Activated naive CD8-positive, alpha-beta T cell (primary cell): ENCODE measurements at regions not wholly inside any gene's neighbourhood (a gene's known extent, or its start where the extent isn't known, plus 50 kb on each side); places are given as distances from the start of the nearest gene placed in this dataset.

Source experiments
- H3K27ac Mint-ChIP-seq: one replicate; pipeline ENCODE4 v1.8.0; 2021; ENCODE audit warnings: mixed read lengths
- H3K27me3 Mint-ChIP-seq: one replicate; pipeline ENCODE4 v1.8.0; 2021; ENCODE audit warnings: mixed read lengths
- H3K36me3 Mint-ChIP-seq: one replicate; pipeline ENCODE4 v1.8.0; 2021; ENCODE audit warnings: mixed read lengths
- H3K4me1 Mint-ChIP-seq: one replicate; pipeline ENCODE4 v1.8.0; 2021; ENCODE audit warnings: low read depth, mixed read lengths
- H3K4me3 Mint-ChIP-seq: one replicate; pipeline ENCODE4 v1.8.0; 2021; ENCODE audit warnings: mild to moderate bottlenecking, mixed read lengths
- H3K9me3 Mint-ChIP-seq: one replicate; pipeline ENCODE4 v1.8.0; 2021; ENCODE audit warnings: low read depth, mixed read lengths

DNA sequence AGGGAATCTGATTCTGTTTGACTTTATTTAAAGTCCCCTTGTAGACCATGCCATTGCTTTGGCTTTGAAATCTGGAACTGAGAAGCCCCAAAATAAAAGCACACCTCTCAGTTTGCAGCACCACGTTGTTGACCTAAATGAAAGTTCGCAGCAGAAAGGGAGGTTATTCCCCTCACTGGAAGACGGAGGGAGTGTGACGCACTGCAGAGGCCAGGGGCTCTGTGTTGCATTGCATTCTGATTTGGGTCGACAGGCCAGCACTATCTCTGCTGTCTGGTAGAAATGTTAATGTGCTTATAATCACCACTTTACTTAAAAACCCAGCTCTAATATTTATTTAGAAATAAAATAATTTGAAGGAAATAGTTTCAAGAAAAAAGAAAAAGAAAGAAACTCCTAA, 675.2 kb upstream of the NR5A2 start:
- H3K27me3 Mint-ChIP-seq, result peaks cover 7% of the 10 kb centered on the region
- peaks cover 11% of the 10 kb centered on the region for H3K9me3 Mint-ChIP-seq
- no peaks in the 10 kb centered on the region for H3K36me3 Mint-ChIP-seq
- H3K4me3 Mint-ChIP-seq, result no peak overlapping the region
- H3K27ac Mint-ChIP-seq, result no peak overlapping the region
- no peaks in the 10 kb centered on the region for H3K4me1 Mint-ChIP-seq

DNA sequence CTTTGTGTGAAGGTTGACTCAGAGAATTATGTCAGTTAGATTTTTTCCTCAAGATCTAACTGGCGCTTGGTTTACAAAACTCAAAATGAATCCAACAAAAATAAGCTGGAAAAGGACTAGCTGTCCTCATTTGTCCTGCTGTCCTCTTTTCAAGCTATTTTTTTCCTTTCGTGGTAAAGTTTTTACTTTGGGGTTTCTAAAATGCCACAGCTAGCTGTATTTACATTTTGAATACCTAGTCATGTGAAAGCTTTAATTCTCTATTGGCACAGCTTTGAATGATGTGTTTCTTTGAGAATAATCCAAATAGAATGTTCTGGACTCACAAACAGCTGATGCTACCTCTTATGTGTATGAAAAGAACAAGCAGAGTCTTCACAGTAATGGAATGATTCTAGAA, 673.6 kb upstream of the NR5A2 start:
- H3K4me3 Mint-ChIP-seq, result no peak overlapping the region
- peaks cover 7% of the 10 kb centered on the region for H3K27me3 Mint-ChIP-seq
- H3K9me3 Mint-ChIP-seq, result peaks cover 9% of the 10 kb centered on the region
- no peak overlapping the region for H3K27ac Mint-ChIP-seq
- H3K4me1 Mint-ChIP-seq, result no peaks in the 10 kb centered on the region
- H3K36me3 Mint-ChIP-seq, result no peaks in the 10 kb centered on the region

DNA sequence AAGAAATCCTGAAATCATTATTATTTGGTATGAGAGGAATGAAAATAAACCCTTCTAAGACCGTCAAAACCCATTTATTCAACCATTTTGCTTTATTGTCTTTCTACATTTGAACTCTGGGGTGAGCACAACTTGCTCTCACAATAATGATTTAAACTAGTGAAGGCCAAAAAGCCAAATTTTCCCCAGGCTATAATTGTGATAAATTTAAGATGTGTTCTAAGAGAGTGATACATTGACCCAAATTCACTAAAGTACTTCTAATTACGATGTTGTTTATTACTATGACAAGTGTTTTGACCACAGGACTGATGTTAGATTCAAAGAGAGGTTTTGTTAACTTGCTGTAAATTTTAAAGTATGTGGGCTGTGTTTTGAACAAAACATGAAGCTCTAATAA, 670.9 kb upstream of the NR5A2 start:
- Mint-ChIP-seq H3K36me3 (no peaks in the 10 kb centered on the region), H3K9me3 (peaks cover 7% of the 10 kb centered on the region), H3K27ac (no peak overlapping the region), H3K4me3 (no peak overlapping the region), H3K4me1 (no peaks in the 10 kb centered on the region), H3K27me3 (peaks cover 6% of the 10 kb centered on the region)

DNA sequence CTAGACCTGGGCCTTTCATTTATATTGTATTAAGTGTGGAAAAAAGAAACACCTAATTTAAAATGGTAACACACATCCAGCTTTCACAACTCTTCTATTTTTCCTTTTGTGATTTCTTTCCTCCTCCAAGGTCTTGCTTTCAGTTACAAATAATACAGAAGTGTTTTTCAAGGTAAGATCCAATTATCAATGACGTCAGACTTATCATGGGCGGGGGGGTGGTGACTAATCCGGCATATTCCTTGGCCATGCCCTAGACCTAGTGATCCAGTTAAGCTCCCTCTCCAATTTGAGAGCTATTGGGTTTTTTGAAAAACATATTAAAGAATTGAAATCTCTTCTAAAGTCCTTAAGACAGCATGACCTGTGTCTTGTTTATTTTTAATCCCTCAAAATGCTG, 669.9 kb upstream of the NR5A2 start:
- Mint-ChIP-seq H3K27ac (no peak overlapping the region), H3K4me1 (no peaks in the 10 kb centered on the region), H3K36me3 (no peaks in the 10 kb centered on the region), H3K9me3 (peaks cover 7% of the 10 kb centered on the region), H3K27me3 (peaks cover 6% of the 10 kb centered on the region), H3K4me3 (no peak overlapping the region)

DNA sequence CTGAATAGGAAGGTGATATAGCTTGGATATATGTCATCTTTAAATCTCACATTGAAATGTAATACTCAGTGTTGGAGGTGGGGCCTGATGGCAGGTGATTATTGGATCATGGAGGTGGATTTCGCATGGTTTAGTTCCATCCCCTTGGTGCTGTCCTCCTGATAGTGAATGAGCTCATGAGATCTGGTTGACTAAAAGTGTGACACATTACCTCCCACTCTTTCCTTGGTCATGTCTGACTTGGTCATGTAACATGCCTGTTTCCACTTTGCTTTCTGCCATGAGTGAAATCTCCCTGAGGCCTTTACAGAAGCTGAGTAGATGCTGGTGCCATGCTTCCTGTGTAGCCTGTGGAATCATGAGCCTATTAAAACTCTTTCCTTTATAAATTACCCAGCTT, 664.5 kb upstream of the NR5A2 start:
- no peak overlapping the region for H3K4me3 Mint-ChIP-seq
- peaks cover 1% of the 10 kb centered on the region for H3K27me3 Mint-ChIP-seq
- H3K36me3 Mint-ChIP-seq, result no peaks in the 10 kb centered on the region
- no peaks in the 10 kb centered on the region for H3K4me1 Mint-ChIP-seq
- no peaks in the 10 kb centered on the region for H3K9me3 Mint-ChIP-seq
- H3K27ac Mint-ChIP-seq, result no peak overlapping the region

DNA sequence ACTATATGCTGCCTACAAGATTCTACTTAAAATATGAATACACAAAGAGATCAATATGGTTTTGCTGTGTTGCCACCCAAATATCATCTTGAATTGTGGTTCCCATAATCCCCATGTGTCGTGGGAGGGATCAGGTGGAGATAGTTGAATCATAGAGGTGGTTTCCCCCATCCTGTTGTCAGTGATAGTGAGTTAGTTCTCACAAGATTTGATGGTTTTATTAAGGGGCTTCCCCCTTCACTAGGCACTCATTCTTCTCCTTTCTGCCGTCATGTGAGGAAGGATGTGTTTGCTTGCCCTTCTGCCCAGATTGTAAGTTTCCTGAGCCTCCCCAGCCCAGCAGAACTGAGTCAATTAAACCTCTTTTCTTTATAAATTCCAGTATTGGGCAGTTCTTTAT, 654.4 kb upstream of the NR5A2 start:
- Mint-ChIP-seq H3K27ac (no peak overlapping the region), H3K4me3 (no peak overlapping the region), H3K4me1 (no peaks in the 10 kb centered on the region), H3K9me3 (peaks cover 5% of the 10 kb centered on the region), H3K36me3 (no peaks in the 10 kb centered on the region), H3K27me3 (peaks cover 3% of the 10 kb centered on the region)

DNA sequence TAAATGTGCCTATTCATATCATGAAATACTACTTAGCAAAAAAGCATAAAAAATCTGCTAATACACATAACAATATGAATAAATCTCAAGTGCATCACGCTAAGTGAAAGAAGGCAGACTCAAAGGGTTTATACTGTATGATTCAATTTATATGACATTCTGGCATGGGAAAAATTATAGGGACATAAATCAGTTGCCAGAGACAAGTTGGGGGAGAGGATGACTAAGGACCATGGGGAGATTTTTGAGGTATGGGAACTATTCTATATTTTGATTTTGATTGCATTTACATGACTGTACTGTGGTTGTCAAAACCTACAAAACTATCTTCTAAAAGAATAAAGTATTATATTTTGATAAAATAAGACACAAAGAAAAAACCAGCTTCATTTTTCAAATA, 650.3 kb upstream of the NR5A2 start:
- no peaks in the 10 kb centered on the region for H3K9me3 Mint-ChIP-seq
- H3K27ac Mint-ChIP-seq, result no peak overlapping the region
- no peaks in the 10 kb centered on the region for H3K4me1 Mint-ChIP-seq
- H3K36me3 Mint-ChIP-seq, result no peaks in the 10 kb centered on the region
- no peak overlapping the region for H3K4me3 Mint-ChIP-seq
- peaks cover 3% of the 10 kb centered on the region for H3K27me3 Mint-ChIP-seq

DNA sequence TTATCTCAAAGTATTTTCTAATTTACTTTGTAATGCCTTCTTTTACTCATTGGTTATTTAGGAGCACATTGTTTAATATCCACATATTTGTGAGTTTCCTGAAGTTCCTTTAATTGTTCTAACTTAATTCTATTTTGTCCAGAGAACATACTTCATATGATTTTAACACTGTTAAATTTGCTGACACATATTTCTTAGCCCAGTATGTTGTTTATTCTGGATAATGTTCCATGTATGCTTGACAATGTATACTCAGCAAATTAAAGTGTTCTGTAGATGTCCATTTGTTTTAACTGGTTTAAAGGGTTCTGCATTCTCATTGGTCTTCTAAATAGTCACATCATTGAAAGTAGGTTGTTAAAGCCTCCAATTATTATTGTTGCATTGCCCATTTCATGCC, 643.7 kb upstream of the NR5A2 start:
- H3K27me3 Mint-ChIP-seq, result peaks cover 4% of the 10 kb centered on the region
- H3K9me3 Mint-ChIP-seq, result no peaks in the 10 kb centered on the region
- no peaks in the 10 kb centered on the region for H3K36me3 Mint-ChIP-seq
- H3K27ac Mint-ChIP-seq, result no peak overlapping the region
- H3K4me1 Mint-ChIP-seq, result no peaks in the 10 kb centered on the region
- no peak overlapping the region for H3K4me3 Mint-ChIP-seq

DNA sequence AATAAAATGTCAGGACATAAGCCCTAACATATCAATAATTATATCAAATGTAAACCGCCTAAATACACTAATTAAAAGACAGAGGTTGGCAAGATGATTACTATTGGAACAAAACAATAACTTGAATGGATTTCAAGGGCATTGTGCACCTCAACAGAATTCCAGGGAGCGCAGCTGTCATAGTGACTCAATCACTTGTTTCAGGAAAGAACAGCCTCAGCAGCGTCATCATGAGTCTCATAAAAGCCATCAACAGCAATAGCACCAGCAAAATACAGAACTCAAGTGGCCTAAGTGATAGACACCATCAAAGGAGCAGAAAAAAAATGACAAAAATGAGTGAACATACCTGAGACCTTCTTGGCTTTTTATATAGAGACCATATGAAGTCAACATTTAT, 632.7 kb upstream of the NR5A2 start:
- Mint-ChIP-seq H3K4me1 (no peaks in the 10 kb centered on the region), H3K27ac (no peak overlapping the region), H3K27me3 (peaks cover 4% of the 10 kb centered on the region), H3K4me3 (no peak overlapping the region), H3K36me3 (no peaks in the 10 kb centered on the region), H3K9me3 (no peaks in the 10 kb centered on the region)

DNA sequence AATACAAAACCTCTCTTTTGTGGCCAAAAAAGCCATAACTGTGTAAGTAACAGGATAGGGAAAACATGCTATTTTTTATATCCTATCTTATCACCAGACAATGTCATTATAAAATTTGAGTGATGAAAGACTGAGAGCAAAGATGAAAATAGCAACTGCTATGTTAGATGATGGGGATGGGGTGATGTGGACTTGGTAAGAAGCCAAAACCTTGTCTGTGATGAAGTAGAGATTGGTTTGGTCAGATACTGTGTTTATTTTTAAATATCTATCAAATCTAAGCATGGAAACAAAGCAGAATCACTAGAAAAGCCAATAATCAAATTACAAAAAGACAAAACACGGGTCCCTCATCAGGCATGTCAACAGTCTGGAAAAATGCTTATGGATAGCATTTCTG, 631.1 kb upstream of the NR5A2 start:
- peaks cover 3% of the 10 kb centered on the region for H3K4me1 Mint-ChIP-seq
- H3K9me3 Mint-ChIP-seq, result no peaks in the 10 kb centered on the region
- H3K4me3 Mint-ChIP-seq, result no peak overlapping the region
- peaks cover 4% of the 10 kb centered on the region for H3K27me3 Mint-ChIP-seq
- H3K27ac Mint-ChIP-seq, result no peak overlapping the region
- H3K36me3 Mint-ChIP-seq, result no peaks in the 10 kb centered on the region

DNA sequence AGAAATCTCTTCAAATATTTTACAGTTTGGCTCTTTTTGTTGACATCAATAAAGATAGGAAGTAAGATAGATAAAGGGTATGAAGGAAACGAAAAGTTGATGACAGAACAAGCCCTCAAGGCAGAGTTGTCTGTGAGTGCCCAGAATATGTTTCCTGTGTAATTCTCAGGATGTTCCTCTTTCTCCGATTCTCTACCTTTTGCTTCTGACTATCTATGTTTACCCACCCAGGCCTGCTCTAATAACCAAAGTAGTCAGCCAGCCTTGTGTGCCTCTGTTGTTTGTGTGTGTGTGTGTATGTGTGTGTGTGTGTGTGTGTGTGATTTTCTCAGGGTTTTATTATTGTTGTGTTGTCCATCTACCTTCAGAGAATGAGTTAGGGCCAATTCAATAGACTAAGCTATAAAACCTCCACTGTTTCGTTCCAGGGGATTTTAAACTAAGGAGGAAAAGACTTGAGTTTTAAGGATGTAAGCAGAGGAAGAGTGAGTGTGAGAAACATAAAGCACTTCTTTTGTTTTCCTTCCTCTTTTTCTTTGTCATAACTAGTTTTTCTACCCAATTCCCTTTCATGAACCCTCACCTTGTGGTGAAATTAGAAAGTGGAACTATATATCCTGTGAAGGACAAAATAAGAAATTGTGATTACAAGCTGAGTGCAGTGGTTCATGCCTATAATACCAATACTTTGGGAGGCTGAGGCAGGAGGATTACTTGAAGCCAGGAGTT, 627.4 kb upstream of the NR5A2 start:
- peaks cover 4% of the 10 kb centered on the region for H3K27me3 Mint-ChIP-seq
- no peaks in the 10 kb centered on the region for H3K36me3 Mint-ChIP-seq
- no peaks in the 10 kb centered on the region for H3K9me3 Mint-ChIP-seq
- no peak overlapping the region for H3K27ac Mint-ChIP-seq
- H3K4me1 Mint-ChIP-seq, result peaks cover 3% of the 10 kb centered on the region
- H3K4me3 Mint-ChIP-seq, result no peak overlapping the region

DNA sequence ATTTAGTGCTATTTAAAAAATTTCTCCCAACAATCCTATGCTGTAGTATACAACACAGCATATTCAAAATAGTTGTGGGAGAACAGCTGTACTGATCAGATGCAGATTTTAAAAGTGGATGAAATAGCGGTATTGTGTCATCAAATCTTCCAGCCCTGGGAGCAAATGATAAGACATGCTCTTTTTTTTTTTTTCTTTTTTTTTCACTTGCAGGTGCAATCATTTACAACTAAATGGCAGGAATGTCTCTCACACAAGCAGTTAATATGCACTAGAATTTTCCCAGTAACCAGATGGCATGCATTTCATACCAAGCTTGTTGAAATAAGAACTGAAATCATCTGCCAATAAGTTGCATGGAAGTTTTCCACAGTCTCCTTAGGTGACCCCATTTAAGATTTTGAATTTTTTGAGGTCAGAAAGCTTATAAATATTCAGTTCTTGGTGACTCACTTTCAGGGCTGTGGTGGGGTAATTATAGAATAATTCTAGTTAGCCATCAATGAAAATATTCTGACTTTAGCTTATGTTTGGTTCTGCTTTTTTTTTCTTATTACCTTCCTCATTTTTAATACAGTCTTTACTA, 623.9 kb upstream of the NR5A2 start:
- Mint-ChIP-seq H3K27me3 (peaks cover 17% of the 10 kb centered on the region), H3K4me3 (no peak overlapping the region), H3K4me1 (peaks cover 3% of the 10 kb centered on the region), H3K36me3 (no peaks in the 10 kb centered on the region), H3K27ac (no peak overlapping the region), H3K9me3 (no peaks in the 10 kb centered on the region)

DNA sequence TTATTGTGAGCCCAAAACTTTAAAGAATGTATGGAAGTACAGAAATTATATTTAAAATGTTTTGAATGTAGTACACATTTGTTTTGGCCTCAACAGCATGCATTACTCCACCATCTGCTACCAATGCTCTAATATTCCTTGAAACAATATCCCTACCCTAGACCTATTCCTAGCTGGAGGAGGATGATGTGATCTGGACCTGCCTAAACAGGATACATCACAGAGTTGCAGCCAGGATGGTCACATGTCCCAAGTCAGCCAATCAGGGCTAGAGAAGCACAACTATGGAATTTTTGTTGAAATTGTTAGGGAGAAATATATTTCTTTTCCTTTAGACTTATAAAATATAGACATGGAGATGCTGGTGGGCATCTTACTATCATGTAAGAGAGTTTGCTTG, 623.3 kb upstream of the NR5A2 start:
- no peaks in the 10 kb centered on the region for H3K9me3 Mint-ChIP-seq
- H3K27ac Mint-ChIP-seq, result no peak overlapping the region
- H3K36me3 Mint-ChIP-seq, result no peaks in the 10 kb centered on the region
- H3K27me3 Mint-ChIP-seq, result peaks cover 17% of the 10 kb centered on the region
- H3K4me3 Mint-ChIP-seq, result no peak overlapping the region
- peaks cover 3% of the 10 kb centered on the region for H3K4me1 Mint-ChIP-seq

DNA sequence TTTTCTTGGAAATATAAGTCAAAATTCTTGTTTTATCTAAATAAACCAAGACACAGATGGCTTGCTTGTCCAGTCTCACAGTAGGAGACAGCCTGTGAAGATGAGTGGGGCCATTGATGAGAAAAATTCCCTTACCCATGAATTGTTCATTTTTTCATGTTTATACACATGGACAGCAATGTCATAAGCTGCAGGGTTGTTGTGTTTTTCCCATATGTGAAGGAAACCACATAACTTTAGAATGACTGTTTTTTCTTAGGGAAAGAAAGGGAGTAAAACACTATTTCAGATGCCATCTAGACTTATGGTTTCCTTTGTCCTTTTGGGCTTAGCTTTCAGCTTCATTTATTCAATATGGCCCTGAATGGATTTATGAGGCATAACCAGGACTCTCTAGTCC, 622.5 kb upstream of the NR5A2 start:
- Mint-ChIP-seq H3K27me3 (peaks cover 17% of the 10 kb centered on the region), H3K27ac (no peak overlapping the region), H3K4me1 (peaks cover 3% of the 10 kb centered on the region), H3K4me3 (no peak overlapping the region), H3K36me3 (no peaks in the 10 kb centered on the region), H3K9me3 (no peaks in the 10 kb centered on the region)

DNA sequence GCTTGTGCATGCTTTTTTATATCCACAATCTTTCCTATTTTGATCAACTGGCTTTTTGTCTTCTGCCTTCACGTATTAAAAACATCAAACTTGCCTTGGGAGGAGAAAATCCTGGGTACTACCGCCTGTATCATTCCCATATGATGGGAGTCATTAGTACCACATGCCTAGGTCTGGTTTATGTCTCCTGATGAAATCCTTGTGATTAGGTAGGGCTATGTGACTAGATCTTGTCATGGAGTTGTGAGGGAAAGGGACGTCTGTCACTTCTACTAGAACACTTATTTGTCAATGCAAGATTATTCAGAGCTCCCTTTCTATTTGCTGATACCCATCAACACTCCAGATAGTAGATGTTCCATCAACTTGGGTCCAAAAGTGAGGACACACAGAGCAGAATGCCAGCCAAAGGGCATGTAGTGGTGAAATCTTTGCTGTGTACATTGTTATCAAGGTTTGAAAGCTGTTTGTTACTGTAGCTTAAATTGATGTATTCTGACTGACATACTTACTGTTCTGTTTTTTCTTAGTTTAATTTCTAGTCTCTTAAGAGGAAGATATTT, 621.8 kb upstream of the NR5A2 start:
- H3K27ac Mint-ChIP-seq, result no peak overlapping the region
- no peaks in the 10 kb centered on the region for H3K9me3 Mint-ChIP-seq
- no peaks in the 10 kb centered on the region for H3K36me3 Mint-ChIP-seq
- H3K4me1 Mint-ChIP-seq, result no peaks in the 10 kb centered on the region
- H3K27me3 Mint-ChIP-seq, result peaks cover 19% of the 10 kb centered on the region
- H3K4me3 Mint-ChIP-seq, result no peak overlapping the region

DNA sequence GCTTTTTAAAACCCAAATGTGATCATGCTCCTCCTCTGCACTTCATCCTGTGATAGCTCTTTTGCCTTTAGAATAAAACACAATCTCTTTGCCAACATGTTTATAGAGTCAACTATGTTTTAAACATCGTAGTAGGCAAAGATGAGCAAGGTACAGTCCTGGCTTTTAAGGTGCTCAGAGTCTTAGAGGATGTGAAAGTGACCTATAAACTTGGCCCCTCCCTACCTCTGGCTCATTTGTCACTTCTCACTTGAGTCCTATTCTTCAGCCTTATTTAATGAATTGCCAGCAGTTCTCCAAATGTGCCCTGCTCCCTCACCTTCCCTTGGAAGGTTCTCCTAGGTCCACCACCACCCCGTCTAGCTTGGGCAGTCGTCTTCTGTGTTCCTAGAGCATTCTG, 617.0 kb upstream of the NR5A2 start:
- Mint-ChIP-seq H3K27me3 (peaks cover 13% of the 10 kb centered on the region), H3K36me3 (no peaks in the 10 kb centered on the region), H3K4me1 (no peaks in the 10 kb centered on the region), H3K27ac (no peak overlapping the region), H3K9me3 (peaks cover 4% of the 10 kb centered on the region), H3K4me3 (no peak overlapping the region)
